ENCODE measurements at regions not wholly inside any gene's neighbourhood (a gene's known extent, or its start where the extent isn't known, plus 50 kb on each side); places are given as distances from the start of the nearest gene placed in this dataset.

- Histone ChIP-seq H3K27me3 (replicated peaks; ENCODE audit: insufficient read depth, low read depth, low read length, poor library complexity) (peaks cover 3% of the 10 kb centered on the region), H3K27ac (ENCODE audit: low read depth, low read length, poor library complexity, severe bottlenecking) (no peak overlapping the region), H3K36me3 (ENCODE audit: insufficient read depth, low read length, poor library complexity, severe bottlenecking) (no peaks in the 10 kb centered on the region), H3K4me3 (ENCODE audit: low read depth, low read length, poor library complexity, severe bottlenecking) (no peak overlapping the region), H3K9me3 (ENCODE audit: low read depth, low read length, poor library complexity, severe bottlenecking) (no peaks in the 10 kb centered on the region), H3K4me1 (ENCODE audit: insufficient read depth, low read length, poor library complexity, severe bottlenecking) (no peaks in the 10 kb centered on the region)
- ChIA-PET POLR2A (ENCODE audit: low non-redundant PET) (no interaction called here), CTCF (no interaction called here)
- TF ChIP-seq, protein P1, sequence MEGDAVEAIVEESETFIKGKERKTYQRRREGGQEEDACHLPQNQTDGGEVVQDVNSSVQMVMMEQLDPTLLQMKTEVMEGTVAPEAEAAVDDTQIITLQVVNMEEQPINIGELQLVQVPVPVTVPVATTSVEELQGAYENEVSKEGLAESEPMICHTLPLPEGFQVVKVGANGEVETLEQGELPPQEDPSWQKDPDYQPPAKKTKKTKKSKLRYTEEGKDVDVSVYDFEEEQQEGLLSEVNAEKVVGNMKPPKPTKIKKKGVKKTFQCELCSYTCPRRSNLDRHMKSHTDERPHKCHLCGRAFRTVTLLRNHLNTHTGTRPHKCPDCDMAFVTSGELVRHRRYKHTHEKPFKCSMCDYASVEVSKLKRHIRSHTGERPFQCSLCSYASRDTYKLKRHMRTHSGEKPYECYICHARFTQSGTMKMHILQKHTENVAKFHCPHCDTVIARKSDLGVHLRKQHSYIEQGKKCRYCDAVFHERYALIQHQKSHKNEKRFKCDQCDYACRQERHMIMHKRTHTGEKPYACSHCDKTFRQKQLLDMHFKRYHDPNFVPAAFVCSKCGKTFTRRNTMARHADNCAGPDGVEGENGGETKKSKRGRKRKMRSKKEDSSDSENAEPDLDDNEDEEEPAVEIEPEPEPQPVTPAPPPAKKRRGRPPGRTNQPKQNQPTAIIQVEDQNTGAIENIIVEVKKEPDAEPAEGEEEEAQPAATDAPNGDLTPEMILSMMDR (conservative IDR thresholded peaks at IDR 0.05; ENCODE audit: low read depth, low read length), result no peak
- TF ChIP-seq EZH2 (IDR thresholded peaks at IDR 0.05; ENCODE audit: borderline replicate concordance, low read depth, low read length, poor library complexity, severe bottlenecking), result no peak
- BruUV-seq (replicated peaks), result no TSS peak
- no peak for DNase-seq (ENCODE audit: low spot score)
- intact Hi-C loops (cut with micrococcal nuclease; ENCODE audit: unreplicated experiment), result no loop called here
These were observed 196.6 kb upstream of the AGA start for GRCh38 chr4:177638871-177639270.

DNA sequence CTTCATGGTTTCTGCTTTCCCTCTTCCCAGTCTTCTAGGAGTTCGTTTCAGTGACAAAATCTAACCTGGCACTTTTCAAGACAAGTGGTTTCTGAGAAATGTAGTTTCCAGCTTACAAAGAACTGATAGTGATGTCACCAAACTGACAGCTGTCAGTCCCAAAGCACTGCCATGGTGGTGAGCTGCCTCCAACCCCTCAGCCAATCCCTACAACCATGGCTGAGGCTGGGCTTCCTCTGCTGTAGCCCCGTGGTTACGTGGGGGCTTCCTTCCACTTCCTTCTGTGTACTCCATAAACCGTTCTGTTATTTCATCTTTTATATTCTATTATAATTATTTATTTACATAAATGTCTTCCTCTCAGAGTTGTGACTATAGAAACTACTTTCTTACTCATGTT lies 198.6 kb upstream of the AGA start:
- Histone ChIP-seq H3K4me3 (ENCODE audit: low read depth, low read length, poor library complexity, severe bottlenecking) (no peak overlapping the region), H3K27me3 (replicated peaks; ENCODE audit: insufficient read depth, low read depth, low read length, poor library complexity) (no peaks in the 10 kb centered on the region), H3K27ac (ENCODE audit: low read depth, low read length, poor library complexity, severe bottlenecking) (no peak overlapping the region), H3K36me3 (ENCODE audit: insufficient read depth, low read length, poor library complexity, severe bottlenecking) (no peaks in the 10 kb centered on the region), H3K4me1 (ENCODE audit: insufficient read depth, low read length, poor library complexity, severe bottlenecking) (no peaks in the 10 kb centered on the region), H3K9me3 (ENCODE audit: low read depth, low read length, poor library complexity, severe bottlenecking) (no peaks in the 10 kb centered on the region)
- intact Hi-C loops (cut with micrococcal nuclease; ENCODE audit: unreplicated experiment), result no loop called here
- no TSS peak for BruUV-seq (replicated peaks)
- ChIA-PET POLR2A (ENCODE audit: low non-redundant PET) (no interaction called here), CTCF (no interaction called here)
- TF ChIP-seq, protein P1 (conservative IDR thresholded peaks at IDR 0.05; ENCODE audit: low read depth, low read length), result no peak
- no peak for TF ChIP-seq EZH2 (IDR thresholded peaks at IDR 0.05; ENCODE audit: borderline replicate concordance, low read depth, low read length, poor library complexity, severe bottlenecking)
- no peak for DNase-seq (ENCODE audit: low spot score)

- H3K27me3 ChIP-seq (replicated peaks; ENCODE audit: insufficient read depth, low read depth, low read length, poor library complexity), result peaks cover 18% of the 10 kb centered on the region
- no TSS peak for BruUV-seq (replicated peaks)
- CTCF ChIA-PET, result no interaction called here
- intact Hi-C loops (cut with micrococcal nuclease; ENCODE audit: unreplicated experiment), result no loop called here
- DNase-seq (ENCODE audit: low spot score), result no peak
- H3K9me3 ChIP-seq (ENCODE audit: low read depth, low read length, poor library complexity, severe bottlenecking), result peaks cover 10% of the 10 kb centered on the region
- H3K4me3 ChIP-seq (ENCODE audit: low read depth, low read length, poor library complexity, severe bottlenecking), result no peak overlapping the region
- H3K36me3 ChIP-seq (ENCODE audit: insufficient read depth, low read length, poor library complexity, severe bottlenecking), result no peaks in the 10 kb centered on the region
- H3K4me1 ChIP-seq (ENCODE audit: insufficient read depth, low read length, poor library complexity, severe bottlenecking), result no peaks in the 10 kb centered on the region
- no peak for TF ChIP-seq EZH2 (IDR thresholded peaks at IDR 0.05; ENCODE audit: borderline replicate concordance, low read depth, low read length, poor library complexity, severe bottlenecking)
- TF ChIP-seq, protein P1 (conservative IDR thresholded peaks at IDR 0.05; ENCODE audit: low read depth, low read length), result no peak
- no peak overlapping the region for H3K27ac ChIP-seq (ENCODE audit: low read depth, low read length, poor library complexity, severe bottlenecking)
- POLR2A ChIA-PET (ENCODE audit: low non-redundant PET), result no interaction called here
These were observed 218.0 kb upstream of the AGA start for GRCh38 chr4:177660223-177660622.
